GM12874 (cell line): ENCODE measurements at regions not wholly inside any gene's neighbourhood (a gene's known extent, or its start where the extent isn't known, plus 50 kb on each side); places are given as distances from the start of the nearest gene placed in this dataset.

ENCODE experiments used
- TF ChIP-seq, protein P1 (sequence below): IDR thresholded peaks from 2 replicates; pipeline ENCODE4 v1.5.1; 2011; ENCODE audit warnings: low read depth, mild to moderate bottlenecking, control low read depth, low read length, moderate library complexity; ENCODE audit not compliant: insufficient read depth

DNA sequence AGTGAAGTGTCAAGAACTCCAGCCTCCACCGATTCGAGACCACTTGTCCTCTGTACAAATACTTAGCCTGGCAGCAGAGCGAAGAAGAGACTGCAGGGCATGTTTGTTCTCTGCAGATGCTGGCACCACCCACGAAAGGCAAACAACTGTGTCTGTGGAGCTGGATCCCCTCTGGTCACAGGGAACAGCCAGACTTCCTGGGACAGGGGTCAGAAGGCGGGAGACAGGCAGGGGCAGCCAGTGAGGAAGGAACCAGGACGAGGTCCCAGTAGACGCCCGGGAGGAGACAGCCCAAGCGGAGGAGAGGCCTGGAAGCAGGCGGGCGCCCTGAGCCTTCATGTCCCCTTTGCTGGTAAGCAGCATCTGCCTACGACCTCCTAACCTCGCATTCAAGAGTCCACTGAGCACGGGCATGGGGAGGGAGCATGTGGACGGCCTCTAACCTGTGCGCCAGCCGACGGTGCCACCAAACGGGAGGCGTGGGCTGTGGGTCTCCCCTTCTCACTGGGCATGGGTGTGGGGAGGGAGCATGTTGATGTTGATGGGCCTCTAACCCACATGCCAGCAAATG lies 265.5 kb downstream of the DLL1 start:
- TF ChIP-seq, protein P1, sequence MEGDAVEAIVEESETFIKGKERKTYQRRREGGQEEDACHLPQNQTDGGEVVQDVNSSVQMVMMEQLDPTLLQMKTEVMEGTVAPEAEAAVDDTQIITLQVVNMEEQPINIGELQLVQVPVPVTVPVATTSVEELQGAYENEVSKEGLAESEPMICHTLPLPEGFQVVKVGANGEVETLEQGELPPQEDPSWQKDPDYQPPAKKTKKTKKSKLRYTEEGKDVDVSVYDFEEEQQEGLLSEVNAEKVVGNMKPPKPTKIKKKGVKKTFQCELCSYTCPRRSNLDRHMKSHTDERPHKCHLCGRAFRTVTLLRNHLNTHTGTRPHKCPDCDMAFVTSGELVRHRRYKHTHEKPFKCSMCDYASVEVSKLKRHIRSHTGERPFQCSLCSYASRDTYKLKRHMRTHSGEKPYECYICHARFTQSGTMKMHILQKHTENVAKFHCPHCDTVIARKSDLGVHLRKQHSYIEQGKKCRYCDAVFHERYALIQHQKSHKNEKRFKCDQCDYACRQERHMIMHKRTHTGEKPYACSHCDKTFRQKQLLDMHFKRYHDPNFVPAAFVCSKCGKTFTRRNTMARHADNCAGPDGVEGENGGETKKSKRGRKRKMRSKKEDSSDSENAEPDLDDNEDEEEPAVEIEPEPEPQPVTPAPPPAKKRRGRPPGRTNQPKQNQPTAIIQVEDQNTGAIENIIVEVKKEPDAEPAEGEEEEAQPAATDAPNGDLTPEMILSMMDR: no peak

DNA sequence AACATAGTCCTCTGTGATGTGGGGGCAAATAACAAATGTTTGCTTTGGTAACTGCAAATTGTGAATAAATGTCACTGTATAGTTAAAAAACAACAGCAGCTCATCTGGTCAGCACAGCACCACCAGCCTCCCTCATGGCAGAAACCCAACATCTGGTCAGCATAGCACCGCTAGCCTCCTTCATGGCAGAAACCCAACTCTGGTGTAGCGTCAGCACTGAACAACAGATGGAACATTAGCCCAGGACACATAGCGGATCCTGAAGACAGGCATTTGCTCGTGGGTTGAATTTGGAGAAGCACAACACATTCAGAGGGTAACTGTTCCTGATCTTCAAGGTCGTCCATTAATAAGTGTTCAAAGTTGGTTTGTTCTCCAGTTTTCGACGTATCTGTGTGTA lies 265.9 kb downstream of the DLL1 start:
- TF ChIP-seq, protein P1: no peak

DNA sequence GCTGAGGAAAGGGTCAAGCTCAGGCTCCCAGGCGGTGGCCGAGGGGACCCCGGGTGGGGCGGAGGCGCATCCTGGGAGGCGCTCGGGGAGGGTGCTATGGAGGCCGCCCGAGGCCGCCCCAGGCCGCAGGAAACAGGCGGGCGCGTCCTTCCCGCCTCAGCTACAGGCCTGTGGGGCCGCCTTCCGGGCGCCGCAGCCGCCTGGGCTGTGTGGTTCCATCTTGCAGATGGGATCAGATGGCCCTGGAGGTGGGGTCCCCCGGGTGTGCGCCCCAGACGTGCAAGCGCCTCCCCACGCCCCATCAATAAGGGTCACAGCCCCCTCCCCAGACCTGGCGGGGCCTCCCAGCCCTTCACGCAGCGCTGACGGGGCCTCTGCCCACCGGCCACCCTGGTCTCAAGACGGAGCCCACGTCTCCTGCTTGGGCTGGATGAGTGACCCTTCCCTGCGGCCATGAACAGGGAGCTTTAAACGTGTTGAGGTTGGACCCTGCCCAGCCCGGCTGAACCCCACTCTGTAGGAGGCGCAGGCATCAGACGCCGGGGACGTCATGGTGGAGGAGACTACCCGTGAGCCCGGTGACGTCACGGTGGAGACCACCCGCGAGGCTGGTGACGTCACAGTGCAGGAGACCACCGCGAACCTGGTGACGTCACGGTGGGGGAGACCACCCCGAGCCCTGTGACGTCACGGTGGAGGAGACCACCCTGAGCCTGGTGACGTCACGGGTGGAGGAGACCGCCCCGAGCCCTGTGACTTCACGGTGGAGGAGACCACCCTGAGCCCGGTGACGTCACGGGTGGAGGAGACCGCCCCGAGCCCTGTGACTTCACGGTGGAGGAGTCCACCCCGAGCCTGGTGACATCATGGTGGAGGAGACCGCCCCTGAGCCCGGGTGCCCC lies 267.0 kb downstream of the DLL1 start:
- TF ChIP-seq, protein P1: no peak

- TF ChIP-seq, protein P1: no peak
Observed at GRCh38 chr6:170022827-170023619, 267.9 kb downstream of the DLL1 start.

DNA sequence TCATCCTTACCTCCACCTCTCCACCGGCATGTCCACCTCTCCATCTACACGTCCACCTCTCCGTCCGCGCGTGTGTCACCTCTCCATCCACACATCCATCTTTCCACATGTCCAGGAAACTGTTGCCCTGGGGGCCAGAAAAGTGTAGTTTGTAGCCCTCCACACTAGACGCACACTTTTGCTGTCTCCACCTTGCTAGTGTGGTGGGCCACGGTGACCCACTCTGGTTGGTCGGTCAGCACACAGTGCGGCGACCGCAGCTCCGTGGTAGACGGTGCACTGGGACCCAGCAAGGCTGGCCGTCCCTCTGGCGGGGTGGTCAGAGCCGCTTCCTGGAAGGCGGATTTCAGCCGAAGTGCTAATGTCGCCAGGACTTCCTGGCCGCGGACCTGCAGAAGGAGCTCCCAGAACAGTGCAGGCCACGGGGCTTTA lies 268.6 kb downstream of the DLL1 start:
- TF ChIP-seq, protein P1: no peak

DNA sequence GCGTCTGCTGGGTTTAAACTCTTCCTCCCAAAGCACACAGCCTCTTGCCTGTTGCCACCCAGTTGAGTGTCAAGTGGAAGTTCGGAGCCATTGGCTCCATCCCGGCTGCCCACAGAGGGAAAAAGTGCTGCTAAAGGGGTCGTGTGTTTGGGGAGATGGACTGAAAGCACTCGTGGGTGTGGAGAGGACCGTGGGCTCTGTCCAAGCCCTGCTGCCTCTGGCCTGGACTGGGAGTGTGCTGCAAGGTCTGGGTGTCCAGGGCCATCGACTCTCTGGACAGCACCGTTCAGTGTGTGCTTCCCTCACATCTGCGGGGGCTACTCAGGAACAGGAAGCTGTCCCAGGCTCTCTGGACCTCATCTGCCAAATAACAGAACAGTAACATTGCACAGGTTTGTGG lies 269.3 kb downstream of the DLL1 start:
- TF ChIP-seq, protein P1: no peak
